Islet precursor cell (in vitro differentiated cells): ENCODE measurements at regions not wholly inside any gene's neighbourhood (a gene's known extent, or its start where the extent isn't known, plus 50 kb on each side); places are given as distances from the start of the nearest gene placed in this dataset.
"Not testable (repeated sequence)": the region's sequence is repeated elsewhere in the genome, so short reads cannot be mapped to it uniquely, and the experiment has no call there.

ENCODE experiments used
- DNase-seq: peaks from one replicate; pipeline ENCODE4 v3.0.0-alpha.2; 2018

- no peak for DNase-seq
These were observed 174.2 kb downstream of the LNPK start for GRCh38 chr2:175827856-175828255.

- DNase-seq = no peak
These were observed 177.8 kb downstream of the LNPK start for GRCh38 chr2:175824243-175824642.

GRCh38 chr2:175823707-175824073 lies 178.4 kb downstream of the LNPK start:
- no peak for DNase-seq

- peak; percentile 57 for DNase-seq
These were observed 178.9 kb downstream of the LNPK start for GRCh38 chr2:175823002-175823706.

GRCh38 chr2:175817221-175817620 lies 184.8 kb downstream of the LNPK start:
- DNase-seq = no peak

- DNase-seq = no peak
These were observed 186.5 kb downstream of the LNPK start for GRCh38 chr2:175815537-175815936.

- no peak for DNase-seq
These were observed 190.1 kb downstream of the LNPK start for GRCh38 chr2:175811971-175812370.

GRCh38 chr2:175808858-175809257 lies 193.2 kb downstream of the LNPK start:
- no peak for DNase-seq

GRCh38 chr2:175808078-175808477 lies 194.0 kb downstream of the LNPK start:
- DNase-seq = no peak

GRCh38 chr2:175807031-175807873 lies 194.8 kb downstream of the LNPK start:
- peak; percentile 95 for DNase-seq

- no peak for DNase-seq
These were observed 195.5 kb downstream of the LNPK start for GRCh38 chr2:175806570-175806969.

- peak; percentile 97 for DNase-seq
These were observed 196.0 kb downstream of the LNPK start for GRCh38 chr2:175806125-175806490.

GRCh38 chr2:175805442-175806124 lies 196.5 kb downstream of the LNPK start:
- peak; percentile 67 for DNase-seq

- DNase-seq = no peak
These were observed 197.9 kb downstream of the LNPK start for GRCh38 chr2:175804122-175804521.

GRCh38 chr2:175796422-175796821 lies 205.6 kb downstream of the LNPK start:
- not testable (repeated sequence) for DNase-seq

GRCh38 chr2:175793648-175794047 lies 208.4 kb downstream of the LNPK start:
- no peak for DNase-seq

- DNase-seq = no peak
These were observed 209.2 kb downstream of the LNPK start for GRCh38 chr2:175792881-175793280.

GRCh38 chr2:175792199-175792598 lies 209.9 kb downstream of the LNPK start:
- no peak for DNase-seq

GRCh38 chr2:175786471-175787124 lies 215.5 kb downstream of the LNPK start:
- no peak for DNase-seq

- DNase-seq = not testable (repeated sequence)
These were observed 224.7 kb downstream of the LNPK start for GRCh38 chr2:175777337-175777736.

GRCh38 chr2:175769200-175769599 lies 232.9 kb downstream of the LNPK start:
- DNase-seq = no peak

- no peak for DNase-seq
These were observed 235.2 kb downstream of the LNPK start for GRCh38 chr2:175766880-175767279.
